A673 (cell line): ENCODE measurements at regions not wholly inside any gene's neighbourhood (a gene's known extent, or its start where the extent isn't known, plus 50 kb on each side); places are given as distances from the start of the nearest gene placed in this dataset.

Source experiments
- BruUV-seq: library from RNA; stranded (reverse); fragments of 400-500 nt; replicated peaks from 2 replicates; lab custom pipeline; 2021; lab: Mats Ljungman, UMichigan
- CTCF ChIA-PET: fragments of 300-600 bp; sonication (Branson Sonifier 250); formaldehyde crosslinking; loops from one replicate; lab custom pipeline; 2022; ENCODE audit warnings: antibody characterized with exemption; lab: Charles Lee
- POLR2A ChIA-PET: fragments of 300-600 bp; sonication (Branson Sonifier 250); formaldehyde crosslinking; loops from one replicate; lab custom pipeline; 2022; ENCODE audit warnings: antibody characterized with exemption; ENCODE audit not compliant: low non-redundant PET; lab: Charles Lee
- DNase-seq: peaks from one replicate; pipeline ENCODE4 v3.0.0-alpha.2; 2015; ENCODE audit warnings: low spot score
- H3K27ac ChIP-seq: fragments of 200-600 bp; sonication (generic); 2 replicates; pipeline ENCODE4 v1.5.1; 2016; ENCODE audit warnings: mixed run types, low read depth, mild to moderate bottlenecking, mixed read lengths, antibody characterized with exemption, low read length; ENCODE audit not compliant: poor library complexity, severe bottlenecking
- H3K27me3 ChIP-seq: fragments of 200-600 bp; sonication (generic); replicated peaks from 2 replicates; pipeline ENCODE4 v1.6.1; 2017; ENCODE audit warnings: mixed run types, low read depth, mild to moderate bottlenecking, mixed read lengths, antibody characterized with exemption, low read length; ENCODE audit not compliant: insufficient read depth, poor library complexity
- H3K36me3 ChIP-seq: fragments of 200-600 bp; sonication (generic); 2 replicates; pipeline ENCODE4 v1.6.1; 2016; ENCODE audit warnings: mixed run types, mild to moderate bottlenecking, mixed read lengths, antibody characterized with exemption, low read length; ENCODE audit not compliant: insufficient read depth, poor library complexity, severe bottlenecking
- H3K4me1 ChIP-seq: fragments of 200-600 bp; sonication (generic); 2 replicates; pipeline ENCODE4 v1.6.1; 2017; ENCODE audit warnings: mixed run types, mild to moderate bottlenecking, mixed read lengths, antibody characterized with exemption, low read length; ENCODE audit not compliant: insufficient read depth, poor library complexity, severe bottlenecking
- H3K4me3 ChIP-seq: fragments of 200-600 bp; sonication (generic); 2 replicates; pipeline ENCODE4 v1.5.1; 2016; ENCODE audit warnings: low read depth, mixed run types, mild to moderate bottlenecking, mixed read lengths, low read length; ENCODE audit not compliant: poor library complexity, severe bottlenecking
- H3K9me3 ChIP-seq: fragments of 200-600 bp; sonication (generic); 2 replicates; pipeline ENCODE4 v1.6.1; 2016; ENCODE audit warnings: mixed run types, low read depth, mild to moderate bottlenecking, mixed read lengths, antibody characterized with exemption, low read length; ENCODE audit not compliant: poor library complexity, severe bottlenecking
- CTCF ChIP-seq: fragments of 300-800, 200-600 bp; sonication (generic); conservative IDR thresholded peaks from 2 replicates; pipeline ENCODE4 v1.5.1; 2017; ENCODE audit warnings: low read depth, mild to moderate bottlenecking, antibody characterized with exemption, low read length, moderate library complexity, mixed read lengths
- EZH2 ChIP-seq: fragments of 200-600 bp; sonication (generic); IDR thresholded peaks from 2 replicates; pipeline ENCODE4 v1.6.1; 2017; ENCODE audit warnings: borderline replicate concordance, low read depth, mild to moderate bottlenecking, mixed read lengths, antibody characterized with exemption, low read length; ENCODE audit not compliant: poor library complexity, severe bottlenecking
- intact Hi-C: fragments of 100-400 bp; cut with micrococcal nuclease; formaldehyde crosslinking; loops from one replicate; pipeline ENCODE4 v1.10.0; 2022; ENCODE audit not compliant: unreplicated experiment

GRCh38 chr6:95233879-95234278 lies 343.5 kb upstream of the MANEA start:
- BruUV-seq: no TSS peak
- no peak for DNase-seq
- TF ChIP-seq CTCF (no peak), EZH2 (no peak)
- POLR2A ChIA-PET: no interaction called here
- CTCF ChIA-PET: no interaction called here
- no peaks in the 10 kb centered on the region for H3K9me3 ChIP-seq
- peaks cover 17% of the 10 kb centered on the region for H3K4me1 ChIP-seq
- H3K4me3 ChIP-seq: no peak overlapping the region
- intact Hi-C loops: no loop called here
- no peak overlapping the region for H3K27ac ChIP-seq
- H3K27me3 ChIP-seq: no peaks in the 10 kb centered on the region
- H3K36me3 ChIP-seq: no peaks in the 10 kb centered on the region

DNA sequence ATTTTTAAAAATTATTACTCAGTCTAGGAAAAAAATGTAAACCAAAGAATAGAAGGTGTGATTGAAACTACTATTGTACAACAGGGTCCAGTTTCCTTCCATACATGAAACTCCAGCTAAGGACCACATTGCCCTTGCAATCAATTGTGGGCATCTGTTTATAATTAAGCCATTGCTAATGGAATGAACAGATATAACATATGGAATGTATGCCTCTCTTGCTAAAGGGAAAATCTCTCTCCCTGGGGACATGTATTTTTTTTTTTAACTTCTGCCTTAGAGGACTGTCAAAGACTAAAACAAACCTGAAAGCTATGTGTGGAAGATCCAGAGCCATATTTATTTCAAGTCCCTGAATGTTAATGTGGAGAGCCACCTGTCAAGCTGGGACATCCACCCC lies 336.8 kb upstream of the MANEA start:
- ChIA-PET POLR2A (no interaction called here), CTCF (interaction anchor here (0.6 kb wide), 1 partner anchor 11 kb away, joined by 4 read pairs; no protein-coding TSS in a partner anchor)
- Histone ChIP-seq H3K9me3 (no peaks in the 10 kb centered on the region), H3K4me1 (peaks cover 13% of the 10 kb centered on the region), H3K27ac (no peak overlapping the region), H3K4me3 (no peak overlapping the region), H3K27me3 (no peaks in the 10 kb centered on the region), H3K36me3 (no peaks in the 10 kb centered on the region)
- peak; percentile 77 for DNase-seq
- intact Hi-C loops: no loop called here
- no peak for TF ChIP-seq EZH2
- TF ChIP-seq CTCF: no peak
- BruUV-seq: no TSS peak

- Histone ChIP-seq H3K27ac (no peak overlapping the region), H3K4me3 (no peak overlapping the region), H3K27me3 (no peaks in the 10 kb centered on the region), H3K36me3 (no peaks in the 10 kb centered on the region), H3K4me1 (peaks cover 13% of the 10 kb centered on the region), H3K9me3 (no peaks in the 10 kb centered on the region)
- DNase-seq: no peak
- no peak for TF ChIP-seq CTCF
- no peak for TF ChIP-seq EZH2
- BruUV-seq: no TSS peak
- ChIA-PET CTCF (no interaction called here), POLR2A (no interaction called here)
- intact Hi-C loops: no loop called here
These were observed 334.8 kb upstream of the MANEA start for GRCh38 chr6:95242560-95242959.
